Natural killer cell (primary cell): ENCODE measurements at regions not wholly inside any gene's neighbourhood (a gene's known extent, or its start where the extent isn't known, plus 50 kb on each side); places are given as distances from the start of the nearest gene placed in this dataset.

Experiments
- ATAC-seq, 3 donors: fragments of 150-1000 bp in 2 of 3; fragments of 200-7000 bp in 1 of 3; cut with Tn5 transposase; 1 replicate in 1 of 3; 2 replicates in 2 of 3; pipeline ENCODE4 v1.10.0; 2021; ENCODE audit warnings: mild to moderate bottlenecking in 2 of 3, moderate library complexity in 2 of 3
- DNase-seq, 2 donors: peaks; one replicate each; pipeline versions ENCODE4 v3.0.0 to v3.0.0-alpha.2; 2013 to 2021; ENCODE audit warnings: mixed read lengths in 1 of 2
- H3K27ac ChIP-seq: one replicate; pipeline ENCODE4 v1.5.1; 2013; ENCODE audit warnings: mild to moderate bottlenecking, low read length
- H3K27me3 ChIP-seq: one replicate; pipeline ENCODE4 v1.6.1; 2013; ENCODE audit warnings: low read length; ENCODE audit not compliant: control insufficient read depth, insufficient read depth
- H3K36me3 ChIP-seq: one replicate; pipeline ENCODE4 v1.6.1; 2013; ENCODE audit warnings: low read length; ENCODE audit not compliant: control insufficient read depth, insufficient read depth
- H3K4me1 ChIP-seq: one replicate; pipeline ENCODE4 v1.6.1; 2013; ENCODE audit warnings: low read length; ENCODE audit not compliant: control insufficient read depth, insufficient read depth
- H3K4me3 ChIP-seq: one replicate; pipeline ENCODE4 v1.5.1; 2013; ENCODE audit warnings: low read length
- H3K9me3 ChIP-seq: one replicate; pipeline ENCODE4 v1.6.1; 2013; ENCODE audit warnings: low read length; ENCODE audit not compliant: control insufficient read depth, insufficient read depth
- H3K27ac Mint-ChIP-seq, 2 donors: one replicate each; pipeline ENCODE4 v1.8.0; 2022; ENCODE audit warnings: mild to moderate bottlenecking in 2 of 2, mixed read lengths in 2 of 2, moderate library complexity in 1 of 2
- H3K27me3 Mint-ChIP-seq, 2 donors: one replicate each; pipeline ENCODE4 v1.8.0; 2022; ENCODE audit warnings: low read depth in 2 of 2, mixed read lengths in 2 of 2
- H3K36me3 Mint-ChIP-seq: one replicate; pipeline ENCODE4 v1.8.0; 2022; ENCODE audit warnings: mixed read lengths
- H3K4me1 Mint-ChIP-seq, 2 donors: one replicate each; pipeline ENCODE4 v1.8.0; 2022; ENCODE audit warnings: mixed read lengths in 2 of 2
- H3K4me3 Mint-ChIP-seq: one replicate; pipeline ENCODE4 v1.8.0; 2022; ENCODE audit warnings: mild to moderate bottlenecking, moderate library complexity, mixed read lengths
- H3K9me3 Mint-ChIP-seq, 2 donors: one replicate each; pipeline ENCODE4 v1.8.0; 2022; ENCODE audit warnings: mixed read lengths in 2 of 2
- WGBS: methylation state at CpG from one replicate; pipeline ENCODE4 v1.1.7; 2013; ENCODE audit warnings: missing lambda C conversion rate; ENCODE audit not compliant: insufficient coverage; 5-methylcytosine and 5-hydroxymethylcytosine counted together
- intact Hi-C: fragments of 100-400 bp; cut with micrococcal nuclease; formaldehyde crosslinking; loops from one replicate; pipeline ENCODE4 v1.14.2; 2022
- TF ChIP-seq, protein P1 (sequence below): fragments of 200-600 bp; IDR thresholded peaks from one replicate; pipeline ENCODE4 v1.8.0; 2022; ENCODE audit warnings: antibody characterized with exemption

DNA sequence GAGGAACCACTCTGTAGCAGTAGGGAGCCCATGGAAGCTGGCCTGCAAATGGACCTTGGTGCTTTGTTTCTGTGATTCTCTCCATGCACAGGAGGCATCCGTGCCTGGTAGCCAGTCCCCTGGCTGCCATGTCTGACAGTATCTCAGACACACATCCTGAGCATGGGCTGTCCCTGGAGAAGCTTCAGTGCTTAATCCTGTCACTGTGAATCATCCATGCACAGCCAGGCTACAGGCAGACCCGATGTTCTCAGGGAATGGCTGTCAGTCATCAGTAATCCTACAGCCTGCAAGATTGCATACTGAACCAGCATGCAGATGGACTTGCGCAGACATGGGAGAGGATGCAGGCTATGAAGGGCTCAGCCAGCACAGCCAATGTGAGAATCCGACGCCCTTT, 606.3 kb upstream of the PLXNA2 start:
- Mint-ChIP-seq H3K9me3 (no peaks in the 10 kb centered on the region), H3K27ac (no peak overlapping the region), H3K36me3 (no peaks in the 10 kb centered on the region), H3K27me3 (no peaks in the 10 kb centered on the region), H3K4me1 (no peaks in the 10 kb centered on the region), H3K4me3 (no peak overlapping the region)
- intact Hi-C loops: no loop called here
- TF ChIP-seq, protein P1, sequence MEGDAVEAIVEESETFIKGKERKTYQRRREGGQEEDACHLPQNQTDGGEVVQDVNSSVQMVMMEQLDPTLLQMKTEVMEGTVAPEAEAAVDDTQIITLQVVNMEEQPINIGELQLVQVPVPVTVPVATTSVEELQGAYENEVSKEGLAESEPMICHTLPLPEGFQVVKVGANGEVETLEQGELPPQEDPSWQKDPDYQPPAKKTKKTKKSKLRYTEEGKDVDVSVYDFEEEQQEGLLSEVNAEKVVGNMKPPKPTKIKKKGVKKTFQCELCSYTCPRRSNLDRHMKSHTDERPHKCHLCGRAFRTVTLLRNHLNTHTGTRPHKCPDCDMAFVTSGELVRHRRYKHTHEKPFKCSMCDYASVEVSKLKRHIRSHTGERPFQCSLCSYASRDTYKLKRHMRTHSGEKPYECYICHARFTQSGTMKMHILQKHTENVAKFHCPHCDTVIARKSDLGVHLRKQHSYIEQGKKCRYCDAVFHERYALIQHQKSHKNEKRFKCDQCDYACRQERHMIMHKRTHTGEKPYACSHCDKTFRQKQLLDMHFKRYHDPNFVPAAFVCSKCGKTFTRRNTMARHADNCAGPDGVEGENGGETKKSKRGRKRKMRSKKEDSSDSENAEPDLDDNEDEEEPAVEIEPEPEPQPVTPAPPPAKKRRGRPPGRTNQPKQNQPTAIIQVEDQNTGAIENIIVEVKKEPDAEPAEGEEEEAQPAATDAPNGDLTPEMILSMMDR: no peak
- DNase-seq (no peak), ATAC-seq (no peak)
- H3K27ac ChIP-seq: no peak overlapping the region
- no peaks in the 10 kb centered on the region for H3K4me1 ChIP-seq
- H3K27me3 ChIP-seq: no peaks in the 10 kb centered on the region
- H3K9me3 ChIP-seq: no peaks in the 10 kb centered on the region
- H3K36me3 ChIP-seq: no peaks in the 10 kb centered on the region
- 91% methylated on average over 5 of the region's 5 CpGs for WGBS
- H3K4me3 ChIP-seq: no peak overlapping the region

DNA sequence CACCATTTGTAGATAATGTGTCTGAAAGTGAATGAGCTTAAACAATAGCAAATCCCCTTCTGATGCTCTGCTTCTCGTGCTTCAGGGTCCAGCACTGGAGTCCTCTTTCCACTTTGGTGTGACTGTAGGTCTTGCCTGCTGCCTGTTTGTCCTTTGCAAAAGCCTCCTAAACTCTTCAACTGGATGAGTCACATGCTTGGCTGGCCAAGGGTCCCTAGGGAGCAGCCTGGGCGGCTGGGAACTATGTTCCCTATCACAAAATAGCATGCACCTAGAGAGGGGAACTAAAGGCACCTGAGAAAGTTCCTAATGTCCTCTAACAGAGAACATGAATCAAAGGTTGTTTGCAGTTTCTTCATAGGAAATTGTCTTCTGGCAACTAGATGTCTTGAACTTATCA, 607.2 kb upstream of the PLXNA2 start:
- no peaks in the 10 kb centered on the region for H3K9me3 ChIP-seq
- H3K27ac Mint-ChIP-seq: no peak overlapping the region
- no peaks in the 10 kb centered on the region for H3K27me3 ChIP-seq
- no peak overlapping the region for H3K27ac ChIP-seq
- TF ChIP-seq, protein P1: no peak
- no peak overlapping the region for H3K4me3 Mint-ChIP-seq
- no peaks in the 10 kb centered on the region for H3K27me3 Mint-ChIP-seq
- no peaks in the 10 kb centered on the region for H3K4me1 ChIP-seq
- H3K36me3 Mint-ChIP-seq: no peaks in the 10 kb centered on the region
- intact Hi-C loops: no loop called here
- 69% methylated on average over 2 of the region's 2 CpGs for WGBS
- DNase-seq (no peak), ATAC-seq (no peak)
- no peaks in the 10 kb centered on the region for H3K9me3 Mint-ChIP-seq
- no peaks in the 10 kb centered on the region for H3K36me3 ChIP-seq
- no peak overlapping the region for H3K4me3 ChIP-seq
- H3K4me1 Mint-ChIP-seq: no peaks in the 10 kb centered on the region

DNA sequence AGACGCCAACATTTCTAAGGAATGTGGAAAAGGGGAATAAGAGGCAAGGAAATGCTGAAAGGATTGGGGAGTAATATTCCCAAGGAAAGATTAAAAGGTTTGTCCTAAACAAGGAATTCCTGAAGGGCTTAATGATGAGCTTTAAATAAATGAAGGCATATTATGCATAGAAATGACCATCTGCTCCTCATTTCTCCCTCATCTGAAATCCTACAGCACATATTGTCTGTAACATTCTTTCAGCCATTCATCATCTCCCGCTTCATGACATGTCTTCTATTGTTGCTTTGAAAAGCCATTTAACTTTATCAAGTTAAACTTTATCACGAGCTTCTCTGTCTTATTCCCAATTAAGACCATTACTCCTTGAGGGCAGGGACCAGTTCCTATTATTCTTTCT, 608.7 kb upstream of the PLXNA2 start:
- no peaks in the 10 kb centered on the region for H3K9me3 ChIP-seq
- DNase-seq (no peak), ATAC-seq (no peak)
- no peaks in the 10 kb centered on the region for H3K4me1 ChIP-seq
- no peaks in the 10 kb centered on the region for H3K36me3 Mint-ChIP-seq
- TF ChIP-seq, protein P1: no peak
- 86% methylated on average over 3 of the region's 3 CpGs for WGBS
- H3K4me3 ChIP-seq: no peak overlapping the region
- intact Hi-C loops: no loop called here
- peaks cover 0 to 4% of the 10 kb centered on the region in 2 donors for H3K9me3 Mint-ChIP-seq
- no peaks in the 10 kb centered on the region for H3K4me1 Mint-ChIP-seq
- no peak overlapping the region for H3K27ac ChIP-seq
- H3K36me3 ChIP-seq: no peaks in the 10 kb centered on the region
- H3K4me3 Mint-ChIP-seq: no peak overlapping the region
- no peaks in the 10 kb centered on the region for H3K27me3 Mint-ChIP-seq
- H3K27ac Mint-ChIP-seq: no peak overlapping the region
- no peaks in the 10 kb centered on the region for H3K27me3 ChIP-seq

DNA sequence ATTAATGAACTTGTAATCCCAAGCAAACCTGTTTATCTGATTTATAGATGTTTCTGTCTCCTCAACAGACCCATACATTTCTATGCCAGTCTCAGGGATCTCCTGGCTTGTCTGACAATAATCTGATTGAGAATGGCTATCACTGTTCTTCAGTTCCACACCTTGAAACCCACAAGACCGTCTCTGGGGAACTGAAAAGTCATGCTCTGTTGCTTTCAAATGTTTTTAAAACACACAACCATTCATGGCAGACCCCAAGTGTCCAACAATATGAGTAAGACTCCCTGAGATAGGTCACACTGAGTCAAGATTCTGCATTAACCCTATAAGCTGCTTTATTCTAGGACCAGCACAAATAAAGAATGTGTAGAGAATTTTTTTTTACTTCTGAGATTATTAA, 611.2 kb upstream of the PLXNA2 start:
- Mint-ChIP-seq H3K4me3 (no peak overlapping the region), H3K36me3 (no peaks in the 10 kb centered on the region), H3K27me3 (no peaks in the 10 kb centered on the region), H3K9me3 (peaks cover under 1 to 6% of the 10 kb centered on the region in 2 donors), H3K4me1 (no peaks in the 10 kb centered on the region), H3K27ac (no peak overlapping the region)
- Histone ChIP-seq H3K9me3 (no peaks in the 10 kb centered on the region), H3K27ac (no peak overlapping the region), H3K36me3 (no peaks in the 10 kb centered on the region), H3K27me3 (no peaks in the 10 kb centered on the region), H3K4me3 (no peak overlapping the region), H3K4me1 (no peaks in the 10 kb centered on the region)
- WGBS: 58% methylated on average over 1 of the region's 1 CpG
- no peak for DNase-seq
- TF ChIP-seq, protein P1: no peak
- intact Hi-C loops: no loop called here
- no peak for ATAC-seq
